H1 (cell line): ENCODE measurements at regions not wholly inside any gene's neighbourhood (a gene's known extent, or its start where the extent isn't known, plus 50 kb on each side); places are given as distances from the start of the nearest gene placed in this dataset.

ENCODE experiments used
- TF ChIP-seq, protein P1 (sequence below): IDR thresholded peaks from 2 replicates; pipeline ENCODE4 v1.6.1; 2012; ENCODE audit warnings: low read length, inconsistent platforms

DNA sequence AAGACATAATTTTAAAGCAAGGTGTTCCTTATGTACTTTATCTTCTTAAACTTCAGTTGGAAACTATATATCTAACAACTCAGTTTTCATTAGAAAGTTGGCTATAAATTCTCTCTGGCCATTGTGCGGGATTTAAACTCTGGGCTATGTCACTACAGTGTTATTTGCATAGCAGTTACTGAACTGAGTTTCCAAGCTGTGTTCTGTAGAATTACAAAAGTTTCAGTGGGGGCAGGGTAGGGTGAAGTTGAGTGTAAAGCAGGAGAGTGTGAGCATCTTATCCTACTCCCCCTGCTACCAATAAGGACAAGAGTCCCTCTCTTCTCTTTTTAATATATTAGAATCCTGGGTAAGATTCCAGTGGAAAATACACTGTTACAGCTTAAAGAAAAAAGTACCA lies 254.5 kb upstream of the SLITRK2 start (continued):
- TF ChIP-seq, protein P1, sequence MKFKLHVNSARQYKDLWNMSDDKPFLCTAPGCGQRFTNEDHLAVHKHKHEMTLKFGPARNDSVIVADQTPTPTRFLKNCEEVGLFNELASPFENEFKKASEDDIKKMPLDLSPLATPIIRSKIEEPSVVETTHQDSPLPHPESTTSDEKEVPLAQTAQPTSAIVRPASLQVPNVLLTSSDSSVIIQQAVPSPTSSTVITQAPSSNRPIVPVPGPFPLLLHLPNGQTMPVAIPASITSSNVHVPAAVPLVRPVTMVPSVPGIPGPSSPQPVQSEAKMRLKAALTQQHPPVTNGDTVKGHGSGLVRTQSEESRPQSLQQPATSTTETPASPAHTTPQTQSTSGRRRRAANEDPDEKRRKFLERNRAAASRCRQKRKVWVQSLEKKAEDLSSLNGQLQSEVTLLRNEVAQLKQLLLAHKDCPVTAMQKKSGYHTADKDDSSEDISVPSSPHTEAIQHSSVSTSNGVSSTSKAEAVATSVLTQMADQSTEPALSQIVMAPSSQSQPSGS: no peak
